Neural cell (in vitro differentiated cells): ENCODE measurements at regions not wholly inside any gene's neighbourhood (a gene's known extent, or its start where the extent isn't known, plus 50 kb on each side); places are given as distances from the start of the nearest gene placed in this dataset.

ENCODE experiments used
- EP300 ChIP-seq: fragments of 450-650 bp; conservative IDR thresholded peaks from 2 replicates; pipeline ENCODE4 v1.6.1; 2014; ENCODE audit warnings: antibody characterized with exemption, mild to moderate bottlenecking, moderate library complexity; ENCODE audit not compliant: poor library complexity, severe bottlenecking
- TF ChIP-seq, protein P1 (sequence below): fragments of 450-650 bp; IDR thresholded peaks from 2 replicates; pipeline ENCODE4 v1.5.1; 2014; ENCODE audit warnings: antibody characterized with exemption, mild to moderate bottlenecking, moderate library complexity; ENCODE audit not compliant: poor library complexity, severe bottlenecking

DNA sequence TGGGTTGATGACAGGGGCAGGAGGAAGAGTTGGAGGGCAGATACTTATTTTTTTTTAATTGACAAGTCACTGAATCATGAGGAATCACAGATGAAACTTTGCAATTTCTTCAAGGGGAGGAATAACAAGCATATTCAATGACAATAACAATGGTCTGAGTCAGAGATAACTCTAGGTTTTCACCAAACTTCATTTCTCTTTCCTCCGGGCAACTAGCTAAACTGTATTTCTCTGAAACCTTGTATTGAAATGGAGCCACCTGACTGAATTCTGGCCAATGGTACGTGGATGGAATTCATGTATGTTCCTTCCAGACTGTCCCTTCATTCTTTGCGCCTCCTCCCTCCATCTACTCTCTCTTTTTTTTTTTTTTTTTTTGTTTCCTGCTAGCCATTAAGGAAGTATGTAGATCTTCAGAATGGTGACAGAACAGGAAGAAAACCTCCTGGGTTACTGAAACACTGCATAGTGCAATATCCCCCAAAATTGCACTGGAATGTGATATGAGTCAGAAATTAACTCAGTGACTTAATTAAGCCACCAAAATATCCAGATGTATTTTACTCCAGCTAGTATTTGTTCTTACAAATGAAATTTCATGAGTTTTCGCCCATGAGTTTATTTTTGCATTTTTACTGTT is 495.4 kb downstream of the OTOL1 start:
- TF ChIP-seq, protein P1, sequence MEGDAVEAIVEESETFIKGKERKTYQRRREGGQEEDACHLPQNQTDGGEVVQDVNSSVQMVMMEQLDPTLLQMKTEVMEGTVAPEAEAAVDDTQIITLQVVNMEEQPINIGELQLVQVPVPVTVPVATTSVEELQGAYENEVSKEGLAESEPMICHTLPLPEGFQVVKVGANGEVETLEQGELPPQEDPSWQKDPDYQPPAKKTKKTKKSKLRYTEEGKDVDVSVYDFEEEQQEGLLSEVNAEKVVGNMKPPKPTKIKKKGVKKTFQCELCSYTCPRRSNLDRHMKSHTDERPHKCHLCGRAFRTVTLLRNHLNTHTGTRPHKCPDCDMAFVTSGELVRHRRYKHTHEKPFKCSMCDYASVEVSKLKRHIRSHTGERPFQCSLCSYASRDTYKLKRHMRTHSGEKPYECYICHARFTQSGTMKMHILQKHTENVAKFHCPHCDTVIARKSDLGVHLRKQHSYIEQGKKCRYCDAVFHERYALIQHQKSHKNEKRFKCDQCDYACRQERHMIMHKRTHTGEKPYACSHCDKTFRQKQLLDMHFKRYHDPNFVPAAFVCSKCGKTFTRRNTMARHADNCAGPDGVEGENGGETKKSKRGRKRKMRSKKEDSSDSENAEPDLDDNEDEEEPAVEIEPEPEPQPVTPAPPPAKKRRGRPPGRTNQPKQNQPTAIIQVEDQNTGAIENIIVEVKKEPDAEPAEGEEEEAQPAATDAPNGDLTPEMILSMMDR = no peak
- no peak for TF ChIP-seq EP300
